Activated naive CD8-positive, alpha-beta T cell (primary cell): ENCODE measurements at regions not wholly inside any gene's neighbourhood (a gene's known extent, or its start where the extent isn't known, plus 50 kb on each side); places are given as distances from the start of the nearest gene placed in this dataset.
"Not testable (repeated sequence)": the region's sequence is repeated elsewhere in the genome, so short reads cannot be mapped to it uniquely, and the experiment has no call there.

Source experiments
- H3K27ac Mint-ChIP-seq: one replicate; pipeline ENCODE4 v1.8.0; 2021; ENCODE audit warnings: mixed read lengths
- H3K27me3 Mint-ChIP-seq: one replicate; pipeline ENCODE4 v1.8.0; 2021; ENCODE audit warnings: mixed read lengths
- H3K36me3 Mint-ChIP-seq: one replicate; pipeline ENCODE4 v1.8.0; 2021; ENCODE audit warnings: mixed read lengths
- H3K4me1 Mint-ChIP-seq: one replicate; pipeline ENCODE4 v1.8.0; 2021; ENCODE audit warnings: low read depth, mixed read lengths
- H3K4me3 Mint-ChIP-seq: one replicate; pipeline ENCODE4 v1.8.0; 2021; ENCODE audit warnings: mild to moderate bottlenecking, mixed read lengths
- H3K9me3 Mint-ChIP-seq: one replicate; pipeline ENCODE4 v1.8.0; 2021; ENCODE audit warnings: low read depth, mixed read lengths

- H3K4me3 Mint-ChIP-seq, result no peak overlapping the region
- no peaks in the 10 kb centered on the region for H3K27me3 Mint-ChIP-seq
- no peaks in the 10 kb centered on the region for H3K4me1 Mint-ChIP-seq
- H3K27ac Mint-ChIP-seq, result no peak overlapping the region
- no peaks in the 10 kb centered on the region for H3K36me3 Mint-ChIP-seq
- H3K9me3 Mint-ChIP-seq, result no peaks in the 10 kb centered on the region
Observed at GRCh38 chr18:78496079-78496478, 483.5 kb upstream of the SALL3 start.

- no peaks in the 10 kb centered on the region for H3K9me3 Mint-ChIP-seq
- no peak overlapping the region for H3K4me3 Mint-ChIP-seq
- no peaks in the 10 kb centered on the region for H3K36me3 Mint-ChIP-seq
- no peaks in the 10 kb centered on the region for H3K27me3 Mint-ChIP-seq
- H3K27ac Mint-ChIP-seq, result no peak overlapping the region
- no peaks in the 10 kb centered on the region for H3K4me1 Mint-ChIP-seq
Observed at GRCh38 chr18:78497641-78498040, 482.0 kb upstream of the SALL3 start.

DNA sequence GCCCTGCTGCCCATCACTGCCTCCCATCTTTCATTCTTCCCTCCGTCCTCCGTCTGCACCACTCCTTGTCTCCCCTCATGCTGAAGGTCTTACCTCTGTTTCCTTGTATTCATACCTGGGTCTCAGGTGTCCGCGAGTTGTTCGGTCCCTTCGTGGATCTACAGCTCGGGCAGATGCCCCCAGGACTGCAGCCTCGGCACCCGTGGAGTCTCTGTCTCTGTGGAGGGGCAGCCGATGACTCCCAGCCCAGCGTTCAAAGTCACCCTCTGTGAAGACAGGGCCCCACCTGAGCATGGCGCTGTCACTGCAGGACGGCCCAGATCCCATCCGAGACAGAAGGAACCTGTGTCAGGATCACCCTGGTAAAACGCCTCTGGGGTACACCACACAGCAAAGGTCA lies 480.0 kb upstream of the SALL3 start:
- H3K4me1 Mint-ChIP-seq, result no peaks in the 10 kb centered on the region
- no peaks in the 10 kb centered on the region for H3K27me3 Mint-ChIP-seq

GRCh38 chr18:78501251-78501650 lies 478.4 kb upstream of the SALL3 start:
- H3K27ac Mint-ChIP-seq, result no peak overlapping the region
- no peaks in the 10 kb centered on the region for H3K9me3 Mint-ChIP-seq
- no peaks in the 10 kb centered on the region for H3K27me3 Mint-ChIP-seq
- no peaks in the 10 kb centered on the region for H3K4me1 Mint-ChIP-seq
- H3K36me3 Mint-ChIP-seq, result no peaks in the 10 kb centered on the region
- no peak overlapping the region for H3K4me3 Mint-ChIP-seq

More for the DNA sequence above, 480.0 kb upstream of the SALL3 start:
- Mint-ChIP-seq H3K4me3 (no peak overlapping the region), H3K27ac (no peak overlapping the region), H3K36me3 (no peaks in the 10 kb centered on the region), H3K9me3 (no peaks in the 10 kb centered on the region)

GRCh38 chr18:78503129-78503528 lies 476.5 kb upstream of the SALL3 start:
- H3K27me3 Mint-ChIP-seq, result no peaks in the 10 kb centered on the region
- no peaks in the 10 kb centered on the region for H3K9me3 Mint-ChIP-seq
- H3K36me3 Mint-ChIP-seq, result no peaks in the 10 kb centered on the region
- H3K4me3 Mint-ChIP-seq, result no peak overlapping the region
- no peaks in the 10 kb centered on the region for H3K4me1 Mint-ChIP-seq
- no peak overlapping the region for H3K27ac Mint-ChIP-seq

- Mint-ChIP-seq H3K27me3 (no peaks in the 10 kb centered on the region), H3K4me1 (no peaks in the 10 kb centered on the region), H3K27ac (no peak overlapping the region), H3K9me3 (no peaks in the 10 kb centered on the region), H3K36me3 (no peaks in the 10 kb centered on the region), H3K4me3 (no peak overlapping the region)
Observed at GRCh38 chr18:78505851-78506461, 473.7 kb upstream of the SALL3 start.

DNA sequence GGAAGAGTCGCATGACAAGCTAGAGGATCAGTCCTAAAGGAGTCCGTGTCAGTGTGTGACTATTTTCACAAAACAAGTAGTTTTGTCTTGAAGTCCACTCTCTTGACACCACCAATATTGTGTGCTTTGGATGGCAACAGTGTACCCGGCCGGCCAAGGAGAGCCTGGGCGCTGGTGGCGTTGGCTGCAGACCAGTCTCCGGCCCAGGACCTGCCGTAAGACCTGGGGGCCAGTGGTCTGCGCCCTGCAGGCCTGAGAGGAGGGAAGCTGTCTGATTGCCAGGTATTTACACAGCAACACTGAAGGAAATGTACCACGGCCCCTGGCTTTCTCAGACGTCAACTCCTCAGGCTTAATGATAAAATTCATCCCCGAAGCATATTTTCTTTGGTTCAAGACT lies 472.4 kb upstream of the SALL3 start:
- H3K9me3 Mint-ChIP-seq, result no peaks in the 10 kb centered on the region
- no peak overlapping the region for H3K27ac Mint-ChIP-seq

GRCh38 chr18:78508228-78508824 lies 471.3 kb upstream of the SALL3 start:
- not testable (repeated sequence) for H3K9me3 Mint-ChIP-seq, H3K4me1 Mint-ChIP-seq, H3K27me3 Mint-ChIP-seq, H3K4me3 Mint-ChIP-seq, H3K36me3 Mint-ChIP-seq, H3K27ac Mint-ChIP-seq

More for the DNA sequence above, 472.4 kb upstream of the SALL3 start:
- H3K27me3 Mint-ChIP-seq, result no peaks in the 10 kb centered on the region
- H3K36me3 Mint-ChIP-seq, result no peaks in the 10 kb centered on the region
- no peak overlapping the region for H3K4me3 Mint-ChIP-seq
- H3K4me1 Mint-ChIP-seq, result no peaks in the 10 kb centered on the region

DNA sequence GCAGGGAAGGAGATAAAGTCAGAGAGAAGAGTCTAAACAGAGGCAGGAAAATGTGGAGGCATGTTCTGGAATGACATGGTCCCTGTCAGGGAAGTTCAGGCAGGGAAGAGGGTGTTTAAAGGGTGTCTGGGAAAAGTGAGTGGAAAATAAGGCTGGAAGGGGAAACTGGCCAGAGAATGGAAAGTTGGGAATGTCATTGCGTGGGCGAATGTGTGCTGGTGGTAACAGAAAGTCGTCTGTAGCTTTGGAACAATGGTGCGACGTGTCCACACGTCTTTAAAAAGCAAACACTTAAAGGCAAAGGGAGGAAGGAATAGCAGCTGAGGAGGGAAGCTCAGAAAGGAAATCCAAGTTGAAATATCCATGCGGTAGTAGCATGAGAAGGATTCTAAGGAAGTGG lies 469.5 kb upstream of the SALL3 start:
- H3K4me1 Mint-ChIP-seq, result no peaks in the 10 kb centered on the region

GRCh38 chr18:78510636-78511035 lies 469.0 kb upstream of the SALL3 start:
- no peak overlapping the region for H3K4me3 Mint-ChIP-seq
- H3K9me3 Mint-ChIP-seq, result no peaks in the 10 kb centered on the region
- no peaks in the 10 kb centered on the region for H3K36me3 Mint-ChIP-seq
- no peaks in the 10 kb centered on the region for H3K4me1 Mint-ChIP-seq
- H3K27me3 Mint-ChIP-seq, result no peaks in the 10 kb centered on the region
- no peak overlapping the region for H3K27ac Mint-ChIP-seq

More for the DNA sequence above, 469.5 kb upstream of the SALL3 start:
- H3K9me3 Mint-ChIP-seq, result no peaks in the 10 kb centered on the region
- H3K27me3 Mint-ChIP-seq, result no peaks in the 10 kb centered on the region
- H3K36me3 Mint-ChIP-seq, result no peaks in the 10 kb centered on the region
- H3K4me3 Mint-ChIP-seq, result no peak overlapping the region
- no peak overlapping the region for H3K27ac Mint-ChIP-seq

GRCh38 chr18:78511666-78512601 lies 467.7 kb upstream of the SALL3 start:
- no peak overlapping the region for H3K4me3 Mint-ChIP-seq
- H3K4me1 Mint-ChIP-seq, result no peaks in the 10 kb centered on the region
- H3K27ac Mint-ChIP-seq, result no peak overlapping the region
- H3K36me3 Mint-ChIP-seq, result no peaks in the 10 kb centered on the region
- no peaks in the 10 kb centered on the region for H3K9me3 Mint-ChIP-seq
- no peaks in the 10 kb centered on the region for H3K27me3 Mint-ChIP-seq

GRCh38 chr18:78514910-78515670 lies 464.5 kb upstream of the SALL3 start:
- Mint-ChIP-seq H3K9me3 (no peaks in the 10 kb centered on the region), H3K4me1 (no peaks in the 10 kb centered on the region), H3K36me3 (no peaks in the 10 kb centered on the region), H3K4me3 (no peak overlapping the region), H3K27ac (no peak overlapping the region), H3K27me3 (no peaks in the 10 kb centered on the region)

GRCh38 chr18:78517328-78517727 lies 462.3 kb upstream of the SALL3 start:
- no peak overlapping the region for H3K27ac Mint-ChIP-seq
- H3K9me3 Mint-ChIP-seq, result no peaks in the 10 kb centered on the region
- no peaks in the 10 kb centered on the region for H3K27me3 Mint-ChIP-seq
- H3K36me3 Mint-ChIP-seq, result no peaks in the 10 kb centered on the region
- H3K4me1 Mint-ChIP-seq, result no peaks in the 10 kb centered on the region
- H3K4me3 Mint-ChIP-seq, result no peak overlapping the region

DNA sequence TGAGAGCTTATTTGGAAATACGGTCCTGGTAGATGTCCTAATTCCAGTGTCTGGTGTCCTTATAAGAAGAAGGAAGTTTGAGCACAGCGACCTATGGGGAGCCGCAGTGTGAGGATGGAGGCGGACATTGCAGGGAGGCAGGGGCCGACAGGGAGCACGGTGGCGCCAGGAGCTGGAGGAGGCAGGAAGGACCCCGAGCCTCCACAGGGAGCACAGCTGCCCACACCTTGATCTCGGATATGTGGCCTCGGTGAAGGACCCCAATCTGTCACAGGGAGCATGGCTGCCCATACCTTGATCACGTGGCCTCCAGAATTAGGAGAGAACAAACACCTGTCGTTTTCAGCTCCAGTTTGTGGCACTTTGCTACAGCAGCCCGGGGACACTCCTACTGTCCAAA lies 461.6 kb upstream of the SALL3 start:
- Mint-ChIP-seq H3K36me3 (no peaks in the 10 kb centered on the region), H3K27ac (no peak overlapping the region), H3K27me3 (no peaks in the 10 kb centered on the region), H3K4me1 (no peaks in the 10 kb centered on the region), H3K4me3 (no peak overlapping the region), H3K9me3 (no peaks in the 10 kb centered on the region)

GRCh38 chr18:78518805-78519204 lies 460.8 kb upstream of the SALL3 start:
- Mint-ChIP-seq H3K9me3 (no peaks in the 10 kb centered on the region), H3K4me1 (no peaks in the 10 kb centered on the region), H3K4me3 (no peak overlapping the region), H3K27me3 (no peaks in the 10 kb centered on the region), H3K27ac (no peak overlapping the region), H3K36me3 (no peaks in the 10 kb centered on the region)
